ENCODE measurements at regions not wholly inside any gene's neighbourhood (a gene's known extent, or its start where the extent isn't known, plus 50 kb on each side); places are given as distances from the start of the nearest gene placed in this dataset.
"Not testable (repeated sequence)": the region's sequence is repeated elsewhere in the genome, so short reads cannot be mapped to it uniquely, and the experiment has no call there.

DNA sequence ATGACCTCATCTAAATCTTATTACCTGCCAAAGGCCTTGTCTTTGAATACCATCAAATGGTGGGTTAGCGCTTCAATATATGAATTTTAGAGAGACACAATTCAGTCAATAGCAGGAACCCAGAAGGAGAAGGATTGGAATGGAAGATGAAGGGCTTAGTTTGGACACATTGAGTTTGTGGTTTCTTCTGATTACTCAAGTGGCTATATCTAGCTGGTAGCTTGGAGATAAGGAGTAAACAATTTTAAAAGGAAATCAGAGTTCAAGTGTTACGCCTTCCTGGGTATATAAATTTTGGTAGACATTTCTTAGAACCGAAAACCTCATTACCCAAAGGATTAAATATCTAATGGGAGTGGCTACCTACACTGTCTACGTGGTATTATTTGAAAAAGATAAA is 80.2 kb downstream of the RGS2 start:
- no peaks in the 10 kb centered on the region for H3K36me3 ChIP-seq
- no peaks in the 10 kb centered on the region for H3K9me3 ChIP-seq
- no peak for ATAC-seq (ENCODE audit: insufficient number of reproducible peaks, low FRiP score, low read depth)
- TF ChIP-seq, protein P1, sequence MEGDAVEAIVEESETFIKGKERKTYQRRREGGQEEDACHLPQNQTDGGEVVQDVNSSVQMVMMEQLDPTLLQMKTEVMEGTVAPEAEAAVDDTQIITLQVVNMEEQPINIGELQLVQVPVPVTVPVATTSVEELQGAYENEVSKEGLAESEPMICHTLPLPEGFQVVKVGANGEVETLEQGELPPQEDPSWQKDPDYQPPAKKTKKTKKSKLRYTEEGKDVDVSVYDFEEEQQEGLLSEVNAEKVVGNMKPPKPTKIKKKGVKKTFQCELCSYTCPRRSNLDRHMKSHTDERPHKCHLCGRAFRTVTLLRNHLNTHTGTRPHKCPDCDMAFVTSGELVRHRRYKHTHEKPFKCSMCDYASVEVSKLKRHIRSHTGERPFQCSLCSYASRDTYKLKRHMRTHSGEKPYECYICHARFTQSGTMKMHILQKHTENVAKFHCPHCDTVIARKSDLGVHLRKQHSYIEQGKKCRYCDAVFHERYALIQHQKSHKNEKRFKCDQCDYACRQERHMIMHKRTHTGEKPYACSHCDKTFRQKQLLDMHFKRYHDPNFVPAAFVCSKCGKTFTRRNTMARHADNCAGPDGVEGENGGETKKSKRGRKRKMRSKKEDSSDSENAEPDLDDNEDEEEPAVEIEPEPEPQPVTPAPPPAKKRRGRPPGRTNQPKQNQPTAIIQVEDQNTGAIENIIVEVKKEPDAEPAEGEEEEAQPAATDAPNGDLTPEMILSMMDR (IDR thresholded peaks at IDR 0.05): no peak
- H3K4me1 ChIP-seq (ENCODE audit: control insufficient read depth in 1 of 2, low read depth in 2 of 2): peaks cover 0 to 13% of the 10 kb centered on the region in 2 donors
- no peaks in the 10 kb centered on the region for H3K27me3 ChIP-seq (replicated peaks; ENCODE audit: insufficient read depth)
- no peak overlapping the region for H3K27ac ChIP-seq
- H3K4me3 ChIP-seq: no peak overlapping the region
- DNase-seq (ENCODE audit: low spot score): no peak

DNA sequence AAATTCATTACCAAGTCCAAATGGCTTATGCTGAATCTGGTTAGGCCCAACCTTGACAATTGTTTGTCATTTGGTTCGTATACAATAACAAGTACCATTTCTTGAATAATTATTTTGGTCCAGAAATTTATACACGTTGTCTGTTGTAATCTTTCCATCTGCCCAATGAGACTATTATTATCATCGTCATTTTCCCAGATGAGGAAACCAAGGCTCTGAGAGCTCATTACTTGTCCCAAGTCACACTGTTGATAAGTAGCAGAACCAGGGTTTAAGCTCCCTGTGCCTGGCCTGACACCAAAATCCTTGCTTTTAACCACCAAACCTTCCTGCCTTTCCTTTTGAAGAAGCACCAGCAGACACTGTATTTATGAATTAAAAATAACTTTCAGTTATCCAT is 81.3 kb downstream of the RGS2 start:
- Histone ChIP-seq H3K27ac (no peak overlapping the region), H3K4me1 (ENCODE audit: control insufficient read depth in 1 of 2, low read depth in 2 of 2) (peaks cover 0 to 13% of the 10 kb centered on the region in 2 donors), H3K9me3 (no peaks in the 10 kb centered on the region), H3K27me3 (replicated peaks; ENCODE audit: insufficient read depth) (no peaks in the 10 kb centered on the region), H3K4me3 (no peak overlapping the region), H3K36me3 (no peaks in the 10 kb centered on the region)
- DNase-seq (ENCODE audit: low spot score): no peak
- TF ChIP-seq, protein P1 (IDR thresholded peaks at IDR 0.05): no peak
- no peak for ATAC-seq (ENCODE audit: insufficient number of reproducible peaks, low FRiP score, low read depth)

DNA sequence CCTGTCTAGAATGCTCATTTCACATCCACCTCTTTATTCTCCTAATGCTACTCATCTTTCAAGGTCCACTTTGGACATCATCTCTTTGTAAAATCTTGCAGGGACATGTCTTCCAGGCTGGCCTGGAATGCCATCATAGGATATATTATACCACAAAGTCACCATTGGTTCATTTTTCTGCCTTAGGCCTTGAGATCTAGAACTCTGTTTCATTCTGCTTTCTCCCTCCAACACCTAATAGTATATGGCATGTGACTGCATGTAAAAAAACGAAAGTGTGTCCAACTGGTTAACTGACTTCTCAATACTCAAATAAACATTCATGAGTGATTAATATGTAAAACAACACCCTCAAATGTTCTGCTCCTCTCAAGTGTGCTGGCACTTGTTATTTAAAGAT is 84.1 kb downstream of the RGS2 start:
- Histone ChIP-seq H3K27ac (no peak overlapping the region), H3K27me3 (replicated peaks; ENCODE audit: insufficient read depth) (no peaks in the 10 kb centered on the region)

DNA sequence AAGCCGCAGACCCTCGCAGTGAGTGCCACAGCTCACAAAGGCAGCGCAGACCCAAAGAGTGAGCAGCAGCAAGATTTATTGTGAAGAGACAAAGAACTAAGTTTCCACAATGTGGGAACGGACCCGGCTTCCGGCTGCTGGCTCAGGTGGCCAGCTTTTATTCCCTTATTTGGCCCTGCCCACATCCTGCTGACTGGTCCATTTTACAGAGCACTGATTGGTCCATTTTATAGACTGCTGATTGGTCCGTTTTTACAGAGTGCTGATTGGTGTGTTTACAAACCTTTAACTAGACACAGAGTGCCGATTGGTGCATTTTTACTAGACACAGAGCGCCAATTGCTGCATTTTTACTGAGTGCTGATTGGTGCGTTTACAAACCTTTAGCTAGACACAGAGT is 86.6 kb downstream of the RGS2 start:
- H3K4me3 ChIP-seq; DNase-seq (ENCODE audit: low spot score): not testable (repeated sequence)

More for the DNA sequence above, 84.1 kb downstream of the RGS2 start:
- ATAC-seq (ENCODE audit: insufficient number of reproducible peaks, low FRiP score, low read depth) (no peak), DNase-seq (ENCODE audit: low spot score) (no peak)
- Histone ChIP-seq H3K9me3 (no peaks in the 10 kb centered on the region), H3K4me3 (no peak overlapping the region), H3K36me3 (no peaks in the 10 kb centered on the region), H3K4me1 (ENCODE audit: control insufficient read depth in 1 of 2, low read depth in 2 of 2) (peaks cover 0 to 13% of the 10 kb centered on the region in 2 donors)
- TF ChIP-seq, protein P1 (IDR thresholded peaks at IDR 0.05): no peak

DNA sequence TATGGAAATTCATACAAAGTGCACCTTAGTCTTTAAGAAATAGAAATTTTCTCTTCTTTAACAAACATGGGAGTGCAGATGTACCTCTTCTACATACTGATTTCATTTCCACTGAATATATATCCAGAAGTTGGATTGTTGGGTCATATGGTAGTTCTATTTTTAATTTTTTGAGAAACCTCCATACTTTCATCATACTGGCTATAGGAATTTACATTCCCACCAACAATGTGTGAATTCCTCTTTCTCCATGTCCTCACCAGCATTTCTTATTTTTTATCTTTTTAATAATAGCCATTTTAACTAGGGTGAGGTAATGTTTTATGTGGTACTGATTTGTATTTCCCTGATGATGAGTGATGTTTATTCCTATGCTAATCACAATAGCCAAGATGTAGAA is 87.5 kb downstream of the RGS2 start:
- no peak overlapping the region for H3K4me3 ChIP-seq
- no peak for DNase-seq (ENCODE audit: low spot score)
- no peaks in the 10 kb centered on the region for H3K9me3 ChIP-seq
- peaks cover 0 to 13% of the 10 kb centered on the region in 2 donors for H3K4me1 ChIP-seq (ENCODE audit: control insufficient read depth in 1 of 2, low read depth in 2 of 2)
- H3K27me3 ChIP-seq (replicated peaks; ENCODE audit: insufficient read depth): no peaks in the 10 kb centered on the region
- no peak for ATAC-seq (ENCODE audit: insufficient number of reproducible peaks, low FRiP score, low read depth)
- H3K36me3 ChIP-seq: no peaks in the 10 kb centered on the region
- no peak overlapping the region for H3K27ac ChIP-seq
- TF ChIP-seq, protein P1 (IDR thresholded peaks at IDR 0.05): no peak

More for the DNA sequence above, 86.6 kb downstream of the RGS2 start:
- not testable (repeated sequence) for H3K36me3 ChIP-seq; H3K9me3 ChIP-seq; H3K27me3 ChIP-seq (replicated peaks; ENCODE audit: insufficient read depth); H3K27ac ChIP-seq; ATAC-seq (ENCODE audit: insufficient number of reproducible peaks, low FRiP score, low read depth)
- peaks cover 0 to 13% of the 10 kb centered on the region in 2 donors for H3K4me1 ChIP-seq (ENCODE audit: control insufficient read depth in 1 of 2, low read depth in 2 of 2)

DNA sequence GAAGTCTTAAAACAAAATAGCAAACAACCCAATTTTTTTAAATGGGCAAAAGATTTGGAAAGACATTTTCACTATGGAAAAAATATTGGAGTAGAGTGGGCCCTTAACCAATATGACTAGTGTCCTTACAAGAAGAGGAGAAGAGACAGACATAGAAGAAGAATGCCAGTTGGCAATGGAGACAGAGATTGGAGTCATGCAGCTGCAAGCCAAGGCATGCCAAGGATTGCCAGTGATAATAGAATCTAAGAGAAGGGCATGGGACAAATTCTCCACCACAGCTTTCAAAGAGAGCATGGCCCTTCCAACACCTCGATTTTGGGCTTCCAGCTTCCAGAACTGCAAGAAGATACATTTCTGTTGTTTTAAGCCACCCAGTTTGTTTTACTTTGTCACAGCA is 92.7 kb downstream of the RGS2 start:
- DNase-seq (ENCODE audit: low spot score) (no peak), ATAC-seq (ENCODE audit: insufficient number of reproducible peaks, low FRiP score, low read depth) (no peak)
- no peaks in the 10 kb centered on the region for H3K36me3 ChIP-seq
- H3K4me3 ChIP-seq: no peak overlapping the region
- no peak overlapping the region for H3K27ac ChIP-seq
- TF ChIP-seq, protein P1 (IDR thresholded peaks at IDR 0.05): no peak
- H3K4me1 ChIP-seq (ENCODE audit: control insufficient read depth in 1 of 2, low read depth in 2 of 2): peaks cover 4 to 25% of the 10 kb centered on the region in 2 donors
- no peaks in the 10 kb centered on the region for H3K27me3 ChIP-seq (replicated peaks; ENCODE audit: insufficient read depth)
- no peaks in the 10 kb centered on the region for H3K9me3 ChIP-seq
